ENCODE measurements at regions not wholly inside any gene's neighbourhood (a gene's known extent, or its start where the extent isn't known, plus 50 kb on each side); places are given as distances from the start of the nearest gene placed in this dataset.

- DNase-seq: no peak
Observed at GRCh38 chr4:104418286-104418685, 76.4 kb downstream of the CXXC4 start.

DNA sequence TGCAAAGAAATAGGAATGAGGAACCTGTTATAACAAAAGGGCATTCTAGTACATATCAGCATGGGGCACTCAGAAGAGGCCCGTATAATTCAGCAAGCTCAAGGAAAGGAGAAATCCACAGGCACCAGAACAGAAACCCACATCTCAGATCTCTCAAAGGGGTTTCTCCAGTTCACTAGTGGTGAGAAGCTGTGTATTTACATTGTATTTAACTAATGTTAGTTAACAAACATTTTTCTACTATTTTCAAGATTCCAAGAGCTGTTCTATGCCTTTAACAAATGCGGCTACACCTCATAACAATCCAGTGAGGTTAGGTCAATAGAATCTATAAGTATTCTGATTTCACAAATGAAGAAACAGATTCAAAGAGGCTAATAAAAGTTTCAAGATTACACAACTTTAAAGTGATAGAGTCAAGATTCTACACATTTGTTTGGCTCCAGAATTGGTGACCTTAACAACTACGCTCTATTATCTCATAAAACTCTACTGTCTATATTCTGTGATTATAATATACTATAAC, 77.3 kb downstream of the CXXC4 start:
- no peak for DNase-seq

- no peak for DNase-seq
Observed at GRCh38 chr4:104416725-104417356, 77.9 kb downstream of the CXXC4 start.

DNA sequence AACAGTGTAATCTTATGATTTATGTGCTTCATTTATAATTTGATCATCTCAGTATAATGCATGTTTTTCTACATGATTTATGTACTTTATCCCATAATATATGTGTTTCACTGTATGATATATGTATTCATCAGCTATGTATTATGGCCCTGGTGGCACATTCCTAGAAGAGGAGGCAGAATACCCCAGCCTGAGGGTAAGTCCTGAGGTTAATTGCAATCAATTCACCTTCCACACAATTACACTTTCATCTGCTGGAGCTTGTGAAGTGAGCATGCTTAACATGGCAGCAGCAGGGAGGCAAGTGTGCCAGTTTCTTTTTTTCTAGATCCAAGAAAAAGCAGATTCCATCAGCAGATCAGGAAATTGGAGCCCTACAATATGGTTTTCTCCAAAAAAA, 81.2 kb downstream of the CXXC4 start:
- no peak for DNase-seq

GRCh38 chr4:104412344-104412743, 82.3 kb downstream of the CXXC4 start:
- no peak for DNase-seq

- DNase-seq: no peak
Observed at GRCh38 chr4:104411502-104411901, 83.2 kb downstream of the CXXC4 start.

- no peak for DNase-seq
Observed at GRCh38 chr4:104408878-104409277, 85.8 kb downstream of the CXXC4 start.

- no peak for DNase-seq
Observed at GRCh38 chr4:104404361-104404760, 90.3 kb downstream of the CXXC4 start.

DNA sequence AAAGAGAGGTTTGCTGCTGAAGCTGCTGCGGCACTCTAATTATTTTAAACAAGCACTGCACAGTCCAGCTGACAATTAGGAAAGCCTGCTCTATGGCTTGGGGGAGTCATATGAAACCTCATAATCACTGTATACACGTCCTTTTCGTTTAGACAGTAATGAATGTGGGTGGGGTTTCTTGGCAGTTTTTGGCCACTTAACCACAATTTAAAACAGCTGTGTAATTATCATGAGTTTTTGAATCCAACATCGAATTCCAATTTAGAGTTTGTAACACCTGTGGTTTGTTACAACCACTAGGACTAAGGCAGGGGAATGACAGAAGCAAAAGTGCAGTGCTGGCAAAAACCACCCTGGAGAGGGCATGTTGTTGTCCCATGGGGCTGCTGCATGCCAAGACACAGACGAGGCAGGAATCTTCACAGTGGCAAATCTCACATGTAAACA, 99.5 kb downstream of the CXXC4 start:
- DNase-seq: no peak

DNA sequence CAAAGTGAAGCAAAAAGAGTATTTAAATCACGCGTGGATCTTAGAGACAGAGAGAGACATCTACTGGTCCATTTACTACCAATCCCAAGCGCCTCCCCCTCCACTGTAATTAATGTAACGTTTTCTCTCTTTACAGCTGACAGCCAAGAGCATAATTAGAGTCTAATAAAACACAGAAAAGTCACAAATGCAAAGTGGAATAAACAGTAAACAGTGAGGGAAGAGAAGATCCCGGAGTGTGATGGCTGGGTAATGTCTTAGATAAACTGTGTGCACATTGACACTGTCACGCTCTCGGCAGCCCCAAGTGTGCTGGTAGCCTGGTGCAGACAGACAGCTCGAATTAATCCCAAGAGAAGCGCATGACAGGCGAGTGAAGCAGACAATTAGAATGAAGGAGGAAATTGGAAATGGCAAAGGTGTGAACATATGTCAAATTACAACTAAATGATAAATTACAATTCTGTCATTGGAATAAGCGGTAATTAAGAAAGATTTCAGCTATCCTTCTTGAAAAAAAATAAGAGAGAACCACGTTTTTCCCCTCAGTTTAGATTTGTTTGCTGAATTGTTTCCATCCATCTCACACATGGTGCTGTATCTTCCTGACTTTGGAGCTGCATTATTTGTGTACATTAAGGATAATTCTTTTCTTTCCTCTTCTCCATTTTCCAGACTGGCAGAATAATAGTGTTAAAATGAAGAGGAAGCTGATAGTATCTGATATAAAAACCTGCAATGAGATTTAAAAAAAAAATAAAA, 100.1 kb downstream of the CXXC4 start:
- no peak for DNase-seq

- DNase-seq: no peak
Observed at GRCh38 chr4:104393655-104394324, 100.9 kb downstream of the CXXC4 start.

- no peak for DNase-seq
Observed at GRCh38 chr4:104385713-104386112, 109.0 kb downstream of the CXXC4 start.

- no peak for DNase-seq
Observed at GRCh38 chr4:104382961-104383360, 111.7 kb downstream of the CXXC4 start.

DNA sequence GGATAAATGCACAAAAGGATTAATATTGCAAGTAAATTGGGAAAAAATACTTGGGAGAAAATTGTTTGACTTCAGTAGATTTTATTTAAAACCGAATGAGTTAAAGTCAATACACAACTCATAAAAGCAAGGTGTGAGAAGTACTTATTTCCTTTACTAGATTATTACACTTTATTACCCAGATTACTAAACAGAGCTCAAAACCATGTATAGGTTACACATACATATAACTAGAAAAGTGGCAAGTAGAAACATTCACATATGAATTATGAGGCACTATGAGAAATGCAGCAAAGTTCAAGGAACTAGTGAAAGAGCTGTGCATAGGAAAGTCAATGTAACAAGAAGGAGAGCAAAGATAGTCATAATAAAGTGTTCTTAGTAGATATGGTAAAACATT, 113.0 kb downstream of the CXXC4 start:
- no peak for DNase-seq

DNA sequence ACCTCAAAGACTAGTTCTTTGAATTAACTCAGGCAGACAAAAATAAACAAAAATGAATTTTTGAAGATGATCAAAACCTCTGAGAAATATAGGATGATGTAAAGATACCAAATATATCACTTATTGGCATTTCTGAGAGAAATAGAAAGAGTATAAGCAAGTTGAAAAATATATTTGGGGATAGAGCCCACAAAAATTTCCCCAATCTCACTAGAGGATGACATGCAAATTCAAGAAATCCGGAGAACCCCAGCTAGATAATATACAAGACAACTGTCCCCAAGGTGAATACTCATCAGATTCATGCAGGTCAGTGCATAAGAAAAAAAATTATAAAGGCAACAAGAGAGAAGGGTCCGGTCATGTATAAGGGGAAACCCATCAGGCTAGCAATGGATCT, 129.1 kb downstream of the CXXC4 start:
- no peak for DNase-seq

DNA sequence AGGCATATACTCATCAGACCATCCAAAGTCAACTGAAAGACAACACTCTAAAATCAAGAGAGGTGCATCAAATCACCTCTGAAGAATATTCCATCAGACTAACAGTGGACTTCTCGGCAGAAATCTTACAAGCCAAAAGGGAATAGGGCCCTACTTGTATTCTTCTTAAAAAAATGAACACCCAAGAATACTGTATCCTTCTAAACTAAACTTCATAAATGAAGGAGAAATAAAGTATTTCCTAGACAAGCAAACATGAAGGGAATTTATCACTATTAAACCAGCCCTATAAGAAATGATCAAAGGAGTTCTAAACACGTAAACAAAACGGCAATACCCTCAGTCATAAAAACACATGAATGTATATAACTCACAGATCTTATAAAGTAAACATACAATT, 141.2 kb downstream of the CXXC4 start:
- no peak for DNase-seq

DNA sequence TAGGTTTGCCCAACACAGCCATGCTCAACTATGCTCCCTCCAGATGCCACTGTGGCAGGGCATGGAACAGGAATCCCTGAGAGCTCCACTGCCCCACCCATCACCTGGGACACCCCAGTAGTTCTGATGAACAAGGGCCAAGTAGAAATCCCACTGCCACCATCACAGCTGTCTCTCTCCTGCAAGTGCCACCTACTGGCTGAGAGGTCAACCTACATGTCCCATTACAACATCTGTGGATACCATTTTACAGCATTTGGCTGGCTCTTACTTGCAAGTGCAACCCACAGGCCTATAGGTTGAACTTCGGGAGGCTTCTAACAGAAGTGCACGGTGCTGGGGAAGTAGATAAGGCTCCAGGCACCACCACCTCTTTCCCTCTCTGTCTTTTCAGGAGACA, 142.5 kb downstream of the CXXC4 start:
- DNase-seq: no peak

- no peak for DNase-seq
Observed at GRCh38 chr4:104351706-104352105, 143.0 kb downstream of the CXXC4 start.

DNA sequence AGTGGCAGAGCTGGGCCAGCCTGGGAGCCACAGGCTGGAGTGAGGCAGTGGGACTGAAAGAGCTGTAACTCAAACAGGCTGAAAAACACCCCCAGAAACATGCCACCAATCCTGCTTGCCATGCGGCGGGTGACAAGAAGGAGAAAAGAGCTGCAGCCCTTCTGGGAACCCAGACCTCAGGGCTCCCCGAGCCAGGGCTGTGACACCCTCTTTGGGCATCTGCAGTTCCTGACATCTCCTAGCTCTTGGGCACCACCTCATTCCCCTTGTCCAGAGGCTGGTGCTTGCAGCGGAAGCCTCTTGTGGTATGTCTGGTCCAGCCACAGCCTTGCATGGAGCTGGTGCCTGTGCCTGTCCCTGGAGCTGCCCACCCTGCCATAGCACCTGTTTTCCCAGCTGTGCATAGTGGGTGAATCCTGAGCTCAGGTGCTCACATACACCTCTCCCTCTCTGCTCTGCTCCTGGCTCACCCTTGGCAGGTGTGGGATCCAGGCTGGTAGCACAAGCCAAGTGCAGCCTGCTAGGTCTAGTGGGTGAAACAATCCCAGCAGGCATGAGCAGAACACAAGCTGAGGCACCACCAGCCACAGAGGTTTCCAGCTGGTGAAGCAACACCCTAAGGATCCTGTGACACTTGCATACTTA, 149.0 kb downstream of the CXXC4 start:
- no peak for DNase-seq

DNA sequence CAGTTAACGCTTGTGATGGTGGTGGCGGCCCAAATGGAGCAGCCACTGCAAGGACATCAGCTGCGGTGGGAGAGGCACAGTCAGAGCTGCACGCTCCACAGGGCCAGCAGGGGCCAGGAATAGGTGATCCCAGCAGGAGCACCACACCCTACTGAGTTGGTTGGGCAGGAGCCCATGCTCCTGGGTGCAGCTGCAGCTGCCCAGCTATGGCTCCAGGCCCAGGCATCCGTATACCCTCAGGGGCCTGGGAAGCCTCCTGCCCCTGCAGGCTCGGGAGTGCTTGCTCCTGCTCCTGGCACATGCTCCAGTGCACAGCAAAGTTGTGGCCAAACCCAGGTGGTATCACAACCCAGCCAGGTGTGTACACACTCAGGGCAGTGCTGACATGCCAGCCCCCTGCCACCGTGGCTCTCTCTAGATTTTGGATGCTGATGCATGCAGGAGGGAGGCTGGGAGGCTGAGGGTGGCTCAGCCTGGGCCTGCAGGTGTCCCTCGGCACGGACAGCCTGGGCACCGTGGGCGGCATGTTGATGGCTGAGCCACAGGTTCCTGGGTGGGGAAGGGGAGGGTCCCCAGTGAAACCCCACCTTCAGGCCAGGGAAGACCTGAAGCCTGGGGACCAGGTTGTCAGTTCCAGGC, 150.2 kb downstream of the CXXC4 start:
- DNase-seq: no peak

DNA sequence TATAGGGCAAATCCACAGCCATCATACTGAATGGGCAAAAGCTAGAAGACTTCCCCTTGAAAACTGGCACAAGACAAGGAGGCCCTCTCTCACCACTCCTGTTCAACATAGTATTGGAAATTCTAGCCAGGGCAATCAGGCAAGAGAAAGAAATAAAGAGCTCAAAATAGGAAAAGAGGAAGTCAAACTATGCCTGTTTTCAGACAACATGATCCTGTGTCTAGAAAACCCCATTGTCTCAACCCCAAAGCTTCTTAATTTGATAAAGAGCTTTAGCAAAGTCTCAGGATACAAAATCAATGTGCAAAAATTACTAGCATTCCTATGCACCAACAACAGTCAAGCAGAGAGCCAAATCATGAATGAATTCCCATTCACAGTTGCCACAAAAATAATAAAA, 160.3 kb downstream of the CXXC4 start:
- no peak for DNase-seq

DNA sequence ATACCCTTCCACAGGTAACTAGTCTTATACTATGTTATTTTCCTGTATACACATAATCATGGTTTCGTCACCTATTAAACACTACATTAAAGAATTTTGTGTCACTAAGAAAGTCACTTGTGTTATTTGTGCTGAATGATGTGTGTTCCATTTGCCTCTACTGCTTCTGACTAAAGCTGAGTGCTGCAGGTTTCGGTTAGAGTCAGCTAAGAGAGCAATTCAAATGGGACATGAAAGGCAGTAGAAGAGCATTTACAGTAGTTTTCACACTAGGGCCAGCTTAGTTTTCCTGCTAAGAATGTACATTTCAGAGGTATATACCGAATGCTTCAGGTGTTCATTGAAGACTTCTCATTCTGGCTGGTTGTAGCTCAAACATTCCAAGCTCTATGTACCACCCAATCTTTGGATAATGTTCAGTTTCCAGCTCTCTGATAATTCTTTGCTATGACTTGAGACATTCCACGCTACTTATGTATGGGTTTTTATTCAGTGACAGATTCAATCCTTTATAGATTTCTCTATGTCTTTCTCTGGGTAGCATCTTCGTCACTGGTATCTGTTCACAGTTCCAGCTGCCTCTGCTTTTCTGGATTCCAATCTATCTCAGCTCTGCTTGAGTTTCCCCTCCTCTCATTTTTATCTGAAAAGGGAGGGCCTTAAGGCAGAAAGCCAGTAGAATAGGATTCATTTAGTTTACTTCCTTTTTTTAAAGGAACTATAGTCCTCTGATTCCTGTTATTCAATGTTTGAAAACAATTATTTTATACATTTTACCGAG, 164.4 kb downstream of the CXXC4 start:
- no peak for DNase-seq

Measured in inflammatory macrophage (primary cell).